A549 (cell line): ENCODE measurements at regions not wholly inside any gene's neighbourhood (a gene's known extent, or its start where the extent isn't known, plus 50 kb on each side); places are given as distances from the start of the nearest gene placed in this dataset.

Source experiments
- ATAC-seq, 2 experiments: fragments of 200-7000 bp in 1 of 2; fragments of >200 bp in 1 of 2; cut with Nextera tagmentation in 1 of 2; cut with Tn5 transposase in 1 of 2; 3 replicates each; pipeline versions ENCODE4 v1.8.0 to v1.9.1; 2018 to 2020; ENCODE audit warnings: mild to moderate bottlenecking in 1 of 2, moderate library complexity in 1 of 2
- CTCF ChIA-PET: fragments of 300-600 bp; sonication (Branson Sonifier 250); formaldehyde crosslinking; extraction: SDS; loops from one replicate; lab custom pipeline; 2021; ENCODE audit warnings: antibody characterized with exemption, inconsistent platforms; lab: Yijun Ruan, JAX
- POLR2A ChIA-PET: fragments of 350-600 bp; formaldehyde crosslinking; extraction: SDS; loops from one replicate; lab custom pipeline; 2021; ENCODE audit warnings: antibody characterized with exemption, inconsistent platforms; lab: Yijun Ruan, JAX
- DNase-seq, 2 experiments: peaks; one replicate each; pipeline versions ENCODE4 v3.0.0 to v3.0.0-alpha.2; 2011 to 2016; ENCODE audit warnings: low read depth in 1 of 2, low spot score in 1 of 2
- FAIRE-seq: peaks from 2 replicates; lab custom pipeline; 2011; peaks lifted over from hg19 to GRCh38; lab: Jason Lieb, UNC
- H3K27ac ChIP-seq, 2 experiments: fragments of >200 bp; sonication (Bioruptor Twin); formaldehyde crosslinking; 3 replicates each; pipeline ENCODE4 v1.5.1; 2016 to 2017
- H3K4me1 ChIP-seq: fragments of >200 bp; sonication (Bioruptor Twin); formaldehyde crosslinking; 3 replicates; pipeline ENCODE4 v1.6.1; 2016
- H3K4me2 ChIP-seq: fragments of >200 bp; sonication (Bioruptor Twin); formaldehyde crosslinking; 3 replicates; pipeline ENCODE4 v1.6.1; 2016
- H3K4me3 ChIP-seq: fragments of >200 bp; sonication (Bioruptor Twin); formaldehyde crosslinking; 3 replicates; pipeline ENCODE4 v1.5.1; 2016
- H3K9me3 ChIP-seq: fragments of >200 bp; sonication (Bioruptor Twin); formaldehyde crosslinking; 3 replicates; pipeline ENCODE4 v1.6.1; 2016
- ATOH8 ChIP-seq: fragments of 250-450 bp; sonication (Bioruptor Pico); IDR thresholded peaks from 2 replicates; pipeline ENCODE4 v1.5.0; 2020; ENCODE audit warnings: low read depth, mild to moderate bottlenecking, moderate library complexity
- BHLHE40 ChIP-seq: IDR thresholded peaks from 2 replicates; pipeline ENCODE4 v1.6.1; 2012; ENCODE audit warnings: low read depth, low read length, inconsistent platforms
- CBX2 ChIP-seq: fragments of 200-600 bp; sonication (generic); IDR thresholded peaks from 2 replicates; pipeline ENCODE4 v1.6.1; 2016; ENCODE audit warnings: low read depth, mild to moderate bottlenecking, borderline replicate concordance
- CBX8 ChIP-seq: fragments of 200-600 bp; sonication (generic); IDR thresholded peaks from 2 replicates; pipeline ENCODE4 v1.6.1; 2016
- CHD4 ChIP-seq: fragments of 200-600 bp; sonication (generic); IDR thresholded peaks from 2 replicates; pipeline ENCODE4 v1.6.1; 2016; ENCODE audit warnings: antibody characterized with exemption, mild to moderate bottlenecking, borderline replicate concordance
- CTCF ChIP-seq: fragments of >200 bp; sonication (Bioruptor Twin); formaldehyde crosslinking; IDR thresholded peaks from 3 replicates; pipeline ENCODE4 v1.5.1; 2016
- EHF ChIP-seq: fragments of 250-450 bp; sonication (Bioruptor Pico); IDR thresholded peaks from 2 replicates; pipeline ENCODE4 v1.5.0; 2020; ENCODE audit warnings: mild to moderate bottlenecking
- ELK1 ChIP-seq: fragments of 150-350 bp; IDR thresholded peaks from 2 replicates; pipeline ENCODE4 v1.6.1; 2014; ENCODE audit warnings: low read depth, mild to moderate bottlenecking, low read length
- FOSB ChIP-seq: fragments of 250-450 bp; sonication (Bioruptor Pico); IDR thresholded peaks from 2 replicates; pipeline ENCODE4 v1.5.0; 2020; ENCODE audit warnings: mild to moderate bottlenecking, moderate library complexity
- HDAC2 ChIP-seq: fragments of 200-600 bp; sonication (generic); IDR thresholded peaks from 2 replicates; pipeline ENCODE4 v1.6.1; 2016
- HEYL ChIP-seq: fragments of 250-450 bp; sonication (Bioruptor Pico); IDR thresholded peaks from 2 replicates; pipeline ENCODE4 v1.8.0; 2021; ENCODE audit warnings: mild to moderate bottlenecking, moderate library complexity
- HOXB13 ChIP-seq: fragments of 250-450 bp; sonication (Bioruptor Pico); IDR thresholded peaks from 2 replicates; pipeline ENCODE4 v1.5.0; 2020; ENCODE audit warnings: low read depth, mild to moderate bottlenecking, moderate library complexity
- HOXB5 ChIP-seq: fragments of 250-450 bp; sonication (Bioruptor Pico); IDR thresholded peaks from 2 replicates; pipeline ENCODE4 v1.5.0; 2020; ENCODE audit warnings: mild to moderate bottlenecking, moderate library complexity
- JUNB ChIP-seq: fragments of >200 bp; sonication (Bioruptor Twin); formaldehyde crosslinking; IDR thresholded peaks from 2 replicates; pipeline ENCODE4 v1.6.1; 2016
- MAZ ChIP-seq: fragments of 150-350 bp; IDR thresholded peaks from 2 replicates; pipeline ENCODE4 v1.6.1; 2014; ENCODE audit warnings: antibody characterized with exemption, low read depth, low read length, borderline replicate concordance
- NFE2L2 ChIP-seq: fragments of 150-350 bp; conservative IDR thresholded peaks from 2 replicates; pipeline ENCODE4 v1.6.1; 2014; ENCODE audit warnings: low read length
- PHF8 ChIP-seq: fragments of 200-600 bp; sonication (generic); IDR thresholded peaks from 2 replicates; pipeline ENCODE4 v1.6.1; 2016; ENCODE audit warnings: low read depth, mild to moderate bottlenecking, antibody characterized with exemption, moderate library complexity, borderline replicate concordance
- POLR2A ChIP-seq: IDR thresholded peaks from 2 replicates; pipeline ENCODE4 v1.6.1; 2012; ENCODE audit warnings: mild to moderate bottlenecking, low read length
- POLR2AphosphoS2 ChIP-seq: conservative IDR thresholded peaks from 2 replicates; pipeline ENCODE4 v1.6.1; 2012; ENCODE audit warnings: low read length, improper control_type of control experiment, inconsistent platforms
- REST ChIP-seq: fragments of 200-600 bp; sonication (generic); IDR thresholded peaks from 2 replicates; pipeline ENCODE4 v1.6.1; 2016; ENCODE audit warnings: antibody characterized with exemption, mild to moderate bottlenecking, moderate library complexity
- RNF2 ChIP-seq: fragments of 200-600 bp; sonication (generic); IDR thresholded peaks from 2 replicates; pipeline ENCODE4 v1.6.1; 2016; ENCODE audit warnings: low read depth, mild to moderate bottlenecking, antibody characterized with exemption, moderate library complexity, borderline replicate concordance
- SMC3 ChIP-seq: fragments of >200 bp; sonication (Bioruptor Twin); formaldehyde crosslinking; IDR thresholded peaks from 3 replicates; pipeline ENCODE4 v1.6.1; 2018; ENCODE audit warnings: inconsistent platforms
- USF2 ChIP-seq: fragments of 450-650 bp; IDR thresholded peaks from 2 replicates; pipeline ENCODE4 v1.6.1; 2014; ENCODE audit warnings: antibody characterized with exemption
- ZFP36 ChIP-seq: fragments of 450-650 bp; IDR thresholded peaks from 2 replicates; pipeline ENCODE4 v1.6.1; 2014; ENCODE audit warnings: borderline replicate concordance; ENCODE audit not compliant: partially characterized antibody
- ZSCAN20 ChIP-seq: fragments of 250-450 bp; sonication (Bioruptor Pico); IDR thresholded peaks from 2 replicates; pipeline ENCODE4 v1.8.0; 2022; ENCODE audit warnings: mild to moderate bottlenecking, moderate library complexity
- WGBS: methylation state at CpG from one replicate; pipeline ENCODE4 v1.1.6; 2017; ENCODE audit errors: missing lambda C conversion rate; 5-methylcytosine and 5-hydroxymethylcytosine counted together

- CTCF ChIA-PET = no interaction called here
- no peaks in the 10 kb centered on the region for H3K9me3 ChIP-seq
- WGBS = 0% methylated on average over 7 of the region's 7 CpGs
- TF ChIP-seq JUNB = no peak
- no peak for TF ChIP-seq CBX2
- no peak for TF ChIP-seq ZFP36
- TF ChIP-seq, all 56 proteins: peak for 0
- Histone ChIP-seq H3K4me3 (no peak overlapping the region), H3K4me2 (no peak overlapping the region), H3K4me1 (no peaks in the 10 kb centered on the region), H3K27ac (no peak overlapping the region)
- FAIRE-seq = no peak
- POLR2A ChIA-PET = no interaction called here
- DNase-seq = no peak
- no peak for ATAC-seq
These were observed 139.4 kb upstream of the CELF4 start for GRCh38 chr18:37705016-37705415.

- Histone ChIP-seq H3K9me3 (no peaks in the 10 kb centered on the region), H3K27ac (no peak overlapping the region), H3K4me1 (no peaks in the 10 kb centered on the region), H3K4me2 (no peak overlapping the region), H3K4me3 (no peak overlapping the region)
- WGBS = 0% methylated on average over 2 of the region's 2 CpGs
- POLR2A ChIA-PET = no interaction called here
- DNase-seq (no peak), ATAC-seq (no peak), FAIRE-seq (no peak)
- CTCF ChIA-PET = no interaction called here
- TF ChIP-seq HOXB5 (no peak), ELK1 (no peak), POLR2A (no peak), CHD4 (no peak), RNF2 (no peak), HOXB13 (no peak), HEYL (CRISPR knock-in tag) (no peak), POLR2AphosphoS2 (no peak), CBX8 (no peak), ZSCAN20 (CRISPR knock-in tag) (no peak), MAZ (no peak), PHF8 (no peak), REST (no peak), BHLHE40 (no peak)
These were observed 137.2 kb upstream of the CELF4 start for GRCh38 chr18:37702841-37703240.

GRCh38 chr18:37701967-37702366 lies 136.4 kb upstream of the CELF4 start:
- FAIRE-seq = no peak
- ChIA-PET POLR2A (no interaction called here), CTCF (no interaction called here)
- DNase-seq = no peak
- H3K27ac ChIP-seq = no peak overlapping the region
- no peak for ATAC-seq
- no peak overlapping the region for H3K4me2 ChIP-seq
- no peak overlapping the region for H3K4me3 ChIP-seq
- 0% methylated on average over 3 of the region's 3 CpGs for WGBS
- H3K9me3 ChIP-seq = no peaks in the 10 kb centered on the region
- no peaks in the 10 kb centered on the region for H3K4me1 ChIP-seq
- no peak for TF ChIP-seq HDAC2
- no peak for TF ChIP-seq CBX2
- no peak for TF ChIP-seq POLR2A
- TF ChIP-seq CHD4 = no peak
- no peak for TF ChIP-seq NFE2L2
- TF ChIP-seq CTCF = no peak
- no peak for TF ChIP-seq CBX8
- no peak for TF ChIP-seq HOXB13
- TF ChIP-seq ZFP36 = no peak
- TF ChIP-seq FOSB (CRISPR knock-in tag) = no peak
- no peak for TF ChIP-seq EHF (CRISPR knock-in tag)
- TF ChIP-seq PHF8 = no peak
- TF ChIP-seq ATOH8 (CRISPR knock-in tag) = no peak
- no peak for TF ChIP-seq USF2
- TF ChIP-seq SMC3 = no peak
- TF ChIP-seq ELK1 = no peak
